ENCODE measurements at regions not wholly inside any gene's neighbourhood (a gene's known extent, or its start where the extent isn't known, plus 50 kb on each side); places are given as distances from the start of the nearest gene placed in this dataset.
"Not testable (repeated sequence)": the region's sequence is repeated elsewhere in the genome, so short reads cannot be mapped to it uniquely, and the experiment has no call there.

DNA sequence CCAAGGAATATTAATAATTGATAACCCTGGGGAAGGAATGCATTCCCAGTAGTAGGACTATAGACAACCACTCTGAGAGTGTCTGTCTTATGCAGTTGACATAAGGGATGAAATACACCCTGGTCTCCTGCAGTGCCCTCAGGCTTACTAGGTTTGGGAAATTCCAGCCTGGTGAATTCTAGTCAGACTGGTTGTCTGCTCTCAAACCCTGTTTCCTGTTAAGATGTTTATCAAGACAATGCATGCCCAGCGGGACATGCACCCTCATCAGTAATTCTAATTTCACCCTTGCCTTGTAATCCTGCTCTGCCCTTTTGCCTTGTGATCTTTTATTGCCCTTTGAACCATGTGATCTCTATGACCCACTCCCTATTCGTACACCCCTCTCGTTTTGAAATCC, 886.0 kb upstream of the MDGA2 start:
- TF ChIP-seq, protein P1, sequence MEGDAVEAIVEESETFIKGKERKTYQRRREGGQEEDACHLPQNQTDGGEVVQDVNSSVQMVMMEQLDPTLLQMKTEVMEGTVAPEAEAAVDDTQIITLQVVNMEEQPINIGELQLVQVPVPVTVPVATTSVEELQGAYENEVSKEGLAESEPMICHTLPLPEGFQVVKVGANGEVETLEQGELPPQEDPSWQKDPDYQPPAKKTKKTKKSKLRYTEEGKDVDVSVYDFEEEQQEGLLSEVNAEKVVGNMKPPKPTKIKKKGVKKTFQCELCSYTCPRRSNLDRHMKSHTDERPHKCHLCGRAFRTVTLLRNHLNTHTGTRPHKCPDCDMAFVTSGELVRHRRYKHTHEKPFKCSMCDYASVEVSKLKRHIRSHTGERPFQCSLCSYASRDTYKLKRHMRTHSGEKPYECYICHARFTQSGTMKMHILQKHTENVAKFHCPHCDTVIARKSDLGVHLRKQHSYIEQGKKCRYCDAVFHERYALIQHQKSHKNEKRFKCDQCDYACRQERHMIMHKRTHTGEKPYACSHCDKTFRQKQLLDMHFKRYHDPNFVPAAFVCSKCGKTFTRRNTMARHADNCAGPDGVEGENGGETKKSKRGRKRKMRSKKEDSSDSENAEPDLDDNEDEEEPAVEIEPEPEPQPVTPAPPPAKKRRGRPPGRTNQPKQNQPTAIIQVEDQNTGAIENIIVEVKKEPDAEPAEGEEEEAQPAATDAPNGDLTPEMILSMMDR (conservative IDR thresholded peaks at IDR 0.05): not testable (repeated sequence)
- TF ChIP-seq ZFX (IDR thresholded peaks at IDR 0.05): not testable (repeated sequence)

Data from C4-2B (cell line).